ENCODE measurements at regions not wholly inside any gene's neighbourhood (a gene's known extent, or its start where the extent isn't known, plus 50 kb on each side); places are given as distances from the start of the nearest gene placed in this dataset.

DNA sequence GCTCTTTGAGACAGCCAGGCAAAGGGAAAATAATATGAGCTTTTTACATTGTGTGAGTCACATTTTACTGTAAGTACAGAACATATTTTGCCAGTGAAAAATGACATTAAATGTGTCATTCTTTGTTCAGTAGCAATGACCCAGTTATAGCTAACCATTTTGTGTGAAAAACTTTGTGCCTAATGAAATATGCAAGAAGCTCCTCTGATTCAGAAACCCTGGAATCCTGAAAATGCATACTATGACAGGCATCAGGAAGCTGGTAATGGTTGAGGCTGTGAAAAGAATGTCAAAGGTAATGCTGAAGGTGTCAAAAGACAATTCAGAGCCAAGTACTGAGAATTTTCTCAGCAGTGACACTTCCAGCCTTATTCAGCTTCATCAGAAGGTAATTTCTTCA is 549.5 kb upstream of the SMIM31 start:
- Histone ChIP-seq H3K27me3 (no peaks in the 10 kb centered on the region), H3K36me3 (no peaks in the 10 kb centered on the region), H3K4me1 (no peaks in the 10 kb centered on the region), H3K27ac (no peak overlapping the region), H3K9me3 (no peaks in the 10 kb centered on the region), H3K4me3 (no peak overlapping the region)
- DNase-seq (no peak), ATAC-seq (no peak)
- intact Hi-C loops (cut with DNase I), result no loop called here
- TF ChIP-seq, protein P1, sequence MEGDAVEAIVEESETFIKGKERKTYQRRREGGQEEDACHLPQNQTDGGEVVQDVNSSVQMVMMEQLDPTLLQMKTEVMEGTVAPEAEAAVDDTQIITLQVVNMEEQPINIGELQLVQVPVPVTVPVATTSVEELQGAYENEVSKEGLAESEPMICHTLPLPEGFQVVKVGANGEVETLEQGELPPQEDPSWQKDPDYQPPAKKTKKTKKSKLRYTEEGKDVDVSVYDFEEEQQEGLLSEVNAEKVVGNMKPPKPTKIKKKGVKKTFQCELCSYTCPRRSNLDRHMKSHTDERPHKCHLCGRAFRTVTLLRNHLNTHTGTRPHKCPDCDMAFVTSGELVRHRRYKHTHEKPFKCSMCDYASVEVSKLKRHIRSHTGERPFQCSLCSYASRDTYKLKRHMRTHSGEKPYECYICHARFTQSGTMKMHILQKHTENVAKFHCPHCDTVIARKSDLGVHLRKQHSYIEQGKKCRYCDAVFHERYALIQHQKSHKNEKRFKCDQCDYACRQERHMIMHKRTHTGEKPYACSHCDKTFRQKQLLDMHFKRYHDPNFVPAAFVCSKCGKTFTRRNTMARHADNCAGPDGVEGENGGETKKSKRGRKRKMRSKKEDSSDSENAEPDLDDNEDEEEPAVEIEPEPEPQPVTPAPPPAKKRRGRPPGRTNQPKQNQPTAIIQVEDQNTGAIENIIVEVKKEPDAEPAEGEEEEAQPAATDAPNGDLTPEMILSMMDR (IDR thresholded peaks at IDR 0.05), result no peak

DNA sequence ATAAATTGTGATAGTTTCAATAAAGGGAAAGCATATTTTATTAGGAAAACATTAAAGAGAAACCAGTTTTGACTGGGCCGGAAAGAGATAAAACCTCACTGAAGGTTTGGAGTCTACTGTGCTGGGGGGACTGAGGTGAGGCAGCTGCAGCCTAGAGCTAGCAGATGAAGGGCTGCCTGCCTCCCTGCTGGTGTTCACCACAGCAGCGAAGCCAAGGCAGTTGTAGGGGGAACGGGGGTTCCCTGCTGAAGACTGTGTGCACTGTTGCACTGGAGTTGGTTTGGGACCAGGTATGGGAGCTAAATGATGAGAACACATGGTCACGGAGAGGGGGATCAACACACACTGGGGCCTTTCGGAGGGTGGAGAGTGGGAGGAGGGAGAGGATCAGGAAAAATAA is 546.5 kb upstream of the SMIM31 start:
- no peaks in the 10 kb centered on the region for H3K4me1 ChIP-seq
- H3K9me3 ChIP-seq, result no peaks in the 10 kb centered on the region
- TF ChIP-seq, protein P1 (IDR thresholded peaks at IDR 0.05), result no peak
- ATAC-seq (no peak), DNase-seq (no peak)
- H3K27me3 ChIP-seq, result no peaks in the 10 kb centered on the region
- H3K4me3 ChIP-seq, result no peak overlapping the region
- intact Hi-C loops (cut with DNase I), result no loop called here
- no peak overlapping the region for H3K27ac ChIP-seq
- H3K36me3 ChIP-seq, result no peaks in the 10 kb centered on the region

DNA sequence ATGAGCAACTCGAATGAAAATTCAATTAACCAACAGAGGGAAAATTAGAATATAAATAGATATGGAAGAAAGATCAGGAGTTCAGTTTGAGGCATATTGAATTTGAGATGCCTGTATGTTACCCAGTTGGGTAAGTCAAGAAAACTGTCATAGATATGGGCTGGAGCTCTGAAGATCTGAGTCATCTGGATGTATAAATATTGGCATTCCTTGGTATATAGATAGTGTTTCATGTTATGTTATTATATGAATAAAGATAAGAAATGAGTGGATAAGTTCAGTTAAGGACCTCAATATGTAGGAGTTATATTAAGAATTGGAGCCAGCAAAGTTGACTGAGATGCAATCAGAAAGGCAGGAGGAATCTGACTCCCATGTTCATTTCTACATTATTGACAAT is 543.6 kb upstream of the SMIM31 start:
- no peaks in the 10 kb centered on the region for H3K4me1 ChIP-seq
- TF ChIP-seq, protein P1 (IDR thresholded peaks at IDR 0.05), result no peak
- H3K36me3 ChIP-seq, result no peaks in the 10 kb centered on the region
- no peaks in the 10 kb centered on the region for H3K27me3 ChIP-seq
- no peak overlapping the region for H3K27ac ChIP-seq
- intact Hi-C loops (cut with DNase I), result no loop called here
- DNase-seq (no peak), ATAC-seq (no peak)
- H3K9me3 ChIP-seq, result no peaks in the 10 kb centered on the region
- no peak overlapping the region for H3K4me3 ChIP-seq

DNA sequence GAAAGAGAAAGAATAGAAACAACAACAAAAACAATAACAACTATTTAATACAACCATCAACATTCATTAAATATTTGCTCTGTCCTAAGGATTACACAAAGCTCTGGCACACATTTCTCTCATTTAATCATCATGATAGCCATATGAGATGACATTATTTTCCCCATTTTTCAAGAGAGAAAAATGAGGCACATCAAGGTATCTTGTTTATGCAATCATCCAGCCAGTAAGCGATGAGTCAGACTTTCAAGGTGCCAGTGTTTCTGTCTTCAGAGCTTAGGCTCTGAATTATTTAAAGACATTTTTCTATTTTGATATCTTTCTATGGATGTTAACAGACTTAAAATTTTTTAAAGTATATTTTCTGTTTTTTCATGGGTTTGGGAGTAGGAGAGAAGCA is 541.8 kb upstream of the SMIM31 start:
- DNase-seq, result no peak
- intact Hi-C loops (cut with DNase I), result no loop called here
- H3K9me3 ChIP-seq, result no peaks in the 10 kb centered on the region
- TF ChIP-seq, protein P1 (IDR thresholded peaks at IDR 0.05), result no peak
- H3K4me3 ChIP-seq, result no peak overlapping the region
- no peaks in the 10 kb centered on the region for H3K36me3 ChIP-seq
- no peaks in the 10 kb centered on the region for H3K4me1 ChIP-seq
- ATAC-seq, result no peak
- no peak overlapping the region for H3K27ac ChIP-seq
- H3K27me3 ChIP-seq, result no peaks in the 10 kb centered on the region

DNA sequence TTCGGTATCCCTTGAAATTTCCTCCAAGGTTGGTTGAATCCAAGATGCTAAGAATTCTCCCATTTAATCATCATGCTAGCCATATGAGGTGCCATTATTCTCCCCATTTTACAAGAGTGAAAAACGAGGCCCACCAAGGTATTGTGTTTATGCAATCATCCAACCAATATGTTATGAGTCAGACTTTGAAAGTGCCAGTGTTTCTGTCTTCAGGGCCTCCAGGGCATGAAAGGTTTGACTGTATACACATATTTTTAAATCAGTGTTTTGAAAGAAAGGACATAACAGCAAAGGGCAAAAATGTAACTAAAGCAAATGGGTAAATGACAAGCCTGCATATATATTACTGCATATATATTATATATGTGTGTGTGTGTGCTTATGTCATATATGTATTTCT is 541.2 kb upstream of the SMIM31 start:
- no peak for ATAC-seq
- TF ChIP-seq, protein P1 (IDR thresholded peaks at IDR 0.05), result no peak
- Histone ChIP-seq H3K4me3 (no peak overlapping the region), H3K27me3 (no peaks in the 10 kb centered on the region), H3K9me3 (no peaks in the 10 kb centered on the region), H3K27ac (no peak overlapping the region), H3K4me1 (no peaks in the 10 kb centered on the region), H3K36me3 (no peaks in the 10 kb centered on the region)
- intact Hi-C loops (cut with DNase I), result no loop called here
- DNase-seq, result no peak

DNA sequence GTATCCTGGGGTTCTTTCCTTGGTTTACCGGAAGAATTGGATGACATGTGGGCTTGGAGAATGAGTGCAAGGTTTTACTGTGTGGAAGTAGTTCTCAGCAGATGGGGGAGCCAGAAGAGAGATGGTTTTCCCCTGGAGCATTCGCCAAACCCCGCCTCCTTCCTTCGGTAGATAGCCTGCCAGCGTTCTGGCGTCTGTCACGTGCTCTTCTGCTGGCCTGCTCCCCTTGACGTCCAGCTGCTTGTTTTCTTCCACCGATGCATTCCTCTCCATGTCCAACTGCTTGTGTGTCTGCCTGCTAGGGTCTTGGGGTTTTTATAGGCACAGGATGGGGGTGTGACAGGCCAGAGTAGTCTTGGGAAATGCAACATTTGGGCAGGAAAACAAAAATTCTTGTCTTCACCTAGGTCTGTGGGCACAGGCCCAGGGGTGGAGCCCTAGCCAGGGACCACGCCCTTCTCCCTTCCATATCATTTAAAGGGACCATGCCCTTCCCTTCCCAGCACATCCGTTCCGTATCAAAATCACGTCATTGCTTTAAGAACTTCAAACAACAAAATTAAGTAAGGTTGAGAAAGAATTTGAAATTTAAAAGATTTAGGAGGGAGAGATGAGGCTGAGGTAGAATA is 538.7 kb upstream of the SMIM31 start:
- intact Hi-C loops (cut with DNase I), result no loop called here
- ATAC-seq, result no peak
- Histone ChIP-seq H3K4me1 (no peaks in the 10 kb centered on the region), H3K27ac (no peak overlapping the region), H3K27me3 (no peaks in the 10 kb centered on the region), H3K4me3 (no peak overlapping the region), H3K36me3 (no peaks in the 10 kb centered on the region), H3K9me3 (no peaks in the 10 kb centered on the region)
- DNase-seq, result no peak
- TF ChIP-seq, protein P1 (IDR thresholded peaks at IDR 0.05), result no peak

Data from upper lobe of right lung (tissue), 1 donor.